ENCODE measurements at regions not wholly inside any gene's neighbourhood (a gene's known extent, or its start where the extent isn't known, plus 50 kb on each side); places are given as distances from the start of the nearest gene placed in this dataset.
"Not testable (repeated sequence)": the region's sequence is repeated elsewhere in the genome, so short reads cannot be mapped to it uniquely, and the experiment has no call there.

DNA sequence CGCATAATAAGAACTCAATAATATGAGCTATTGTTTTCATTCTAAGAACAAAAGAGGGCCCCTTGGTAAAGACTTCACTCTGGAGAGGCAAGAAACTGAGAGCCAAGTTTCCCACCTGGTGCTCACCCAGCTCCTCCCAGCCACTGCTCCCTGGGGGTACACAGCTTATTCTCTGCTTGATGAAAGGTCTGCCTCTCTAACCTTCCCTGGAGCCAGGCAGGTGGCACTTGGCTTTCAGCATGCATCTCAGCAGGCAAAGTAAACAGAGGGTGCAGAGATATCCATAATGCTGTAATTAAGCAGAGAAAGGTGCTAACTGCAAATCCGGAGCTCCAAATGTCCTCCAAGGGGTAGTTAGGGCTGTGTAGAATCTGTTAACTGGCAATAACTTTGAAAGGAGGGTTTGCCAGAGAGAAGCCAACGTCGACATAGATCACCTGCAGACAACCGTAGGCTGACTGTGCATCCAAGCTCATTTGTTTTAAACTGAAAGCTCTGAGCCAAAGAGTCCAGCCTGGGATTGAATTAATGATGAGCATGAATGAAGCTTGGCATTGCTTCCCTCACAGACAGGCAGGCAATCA lies 159.6 kb upstream of the PROK2 start:
- Histone ChIP-seq H3K27ac (replicated peaks in 1 of 4) (no peak overlapping the region), H3K36me3 (no peaks in the 10 kb centered on the region), H3K9me3 (no peaks in the 10 kb centered on the region), H3K4me1 (no peaks in the 10 kb centered on the region), H3K4me3 (no peak overlapping the region), H3K27me3 (no peaks in the 10 kb centered on the region)
- TF ChIP-seq POLR2AphosphoS5 (IDR thresholded peaks at IDR 0.05), result no peak
- DNase-seq (ENCODE audit: extremely low spot score), result no peak
- intact Hi-C loops (cut with DNase I), result no loop called here
- WGBS, result 79% methylated on average over 5 of the region's 5 CpGs

DNA sequence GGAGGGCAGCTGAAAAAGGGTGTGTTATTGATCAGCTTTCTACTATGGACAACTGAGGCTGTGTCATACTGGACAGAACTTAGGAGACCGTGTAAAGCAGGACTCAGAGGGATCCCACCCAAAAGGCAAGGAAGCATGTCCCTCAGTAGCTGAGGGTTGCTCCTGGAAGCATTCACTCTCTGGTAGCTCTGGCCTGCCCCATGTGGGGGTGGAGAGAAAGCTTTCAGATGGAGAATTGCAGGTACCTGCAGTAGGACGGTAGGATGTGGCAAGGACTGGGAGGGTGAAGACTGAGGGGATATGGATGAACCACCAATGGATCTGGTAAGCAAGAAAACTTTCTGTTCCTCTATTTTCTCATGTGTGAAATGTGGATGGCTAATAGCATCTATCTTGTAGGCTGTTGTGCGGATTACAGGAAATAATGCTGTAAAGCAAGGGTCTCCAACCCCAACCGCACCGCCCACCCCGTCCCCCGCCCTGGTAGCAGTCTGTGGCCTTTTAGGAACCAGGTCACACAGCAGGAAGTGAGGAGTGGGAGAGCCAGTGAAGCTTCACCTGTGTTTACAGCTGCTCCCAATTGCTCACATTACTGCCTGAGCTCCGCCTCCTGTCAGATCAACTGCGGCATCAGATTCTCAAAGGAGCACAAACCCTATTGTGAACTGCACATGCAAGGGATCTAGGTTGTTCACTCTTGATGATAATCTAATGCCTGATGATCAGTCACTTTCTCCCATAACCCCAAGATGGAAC lies 157.7 kb upstream of the PROK2 start:
- TF ChIP-seq EP300 (IDR thresholded peaks at IDR 0.05), result no peak
- DNase-seq (ENCODE audit: extremely low spot score), result no peak
- H3K4me3 ChIP-seq, result no peak overlapping the region

DNA sequence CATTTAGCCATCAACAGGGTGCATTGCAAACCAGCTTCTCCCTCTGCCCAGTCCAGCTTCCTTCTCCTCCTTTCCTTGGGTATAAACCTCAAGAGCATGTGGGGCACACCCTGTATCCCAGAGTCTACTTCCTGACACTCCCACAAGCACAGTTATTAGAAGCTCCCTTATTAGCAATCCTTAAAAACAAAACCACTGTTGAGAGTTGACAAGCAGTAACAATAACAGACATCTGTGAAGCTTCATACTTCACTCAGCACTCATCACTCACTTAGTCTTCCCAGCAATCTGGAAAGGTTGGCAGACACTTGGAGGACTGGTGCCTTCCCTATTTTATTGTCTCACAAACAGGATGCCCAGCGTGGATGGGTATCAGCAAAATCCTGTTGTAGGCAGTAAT lies 155.5 kb upstream of the PROK2 start:
- no peak for TF ChIP-seq POLR2AphosphoS5 (IDR thresholded peaks at IDR 0.05)
- TF ChIP-seq EP300 (IDR thresholded peaks at IDR 0.05), result no peak
- no peak for TF ChIP-seq POLR2A (IDR thresholded peaks at IDR 0.05; ENCODE audit: low read depth)
- TF ChIP-seq, protein P1, sequence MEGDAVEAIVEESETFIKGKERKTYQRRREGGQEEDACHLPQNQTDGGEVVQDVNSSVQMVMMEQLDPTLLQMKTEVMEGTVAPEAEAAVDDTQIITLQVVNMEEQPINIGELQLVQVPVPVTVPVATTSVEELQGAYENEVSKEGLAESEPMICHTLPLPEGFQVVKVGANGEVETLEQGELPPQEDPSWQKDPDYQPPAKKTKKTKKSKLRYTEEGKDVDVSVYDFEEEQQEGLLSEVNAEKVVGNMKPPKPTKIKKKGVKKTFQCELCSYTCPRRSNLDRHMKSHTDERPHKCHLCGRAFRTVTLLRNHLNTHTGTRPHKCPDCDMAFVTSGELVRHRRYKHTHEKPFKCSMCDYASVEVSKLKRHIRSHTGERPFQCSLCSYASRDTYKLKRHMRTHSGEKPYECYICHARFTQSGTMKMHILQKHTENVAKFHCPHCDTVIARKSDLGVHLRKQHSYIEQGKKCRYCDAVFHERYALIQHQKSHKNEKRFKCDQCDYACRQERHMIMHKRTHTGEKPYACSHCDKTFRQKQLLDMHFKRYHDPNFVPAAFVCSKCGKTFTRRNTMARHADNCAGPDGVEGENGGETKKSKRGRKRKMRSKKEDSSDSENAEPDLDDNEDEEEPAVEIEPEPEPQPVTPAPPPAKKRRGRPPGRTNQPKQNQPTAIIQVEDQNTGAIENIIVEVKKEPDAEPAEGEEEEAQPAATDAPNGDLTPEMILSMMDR (IDR thresholded peaks at IDR 0.05), result no peak
- intact Hi-C loops (cut with DNase I), result no loop called here
- no peak overlapping the region for H3K27ac ChIP-seq (replicated peaks in 1 of 4)
- no peak for DNase-seq (ENCODE audit: extremely low spot score)
- no peaks in the 10 kb centered on the region for H3K36me3 ChIP-seq
- H3K4me3 ChIP-seq, result no peak overlapping the region
- WGBS, result 93% methylated on average over 1 of the region's 1 CpG
- H3K27me3 ChIP-seq, result no peaks in the 10 kb centered on the region
- H3K9me3 ChIP-seq, result no peaks in the 10 kb centered on the region
- no peaks in the 10 kb centered on the region for H3K4me1 ChIP-seq

More for the DNA sequence above, 157.7 kb upstream of the PROK2 start:
- Histone ChIP-seq H3K36me3 (no peaks in the 10 kb centered on the region), H3K9me3 (no peaks in the 10 kb centered on the region), H3K27ac (replicated peaks in 1 of 4) (no peak overlapping the region), H3K4me1 (no peaks in the 10 kb centered on the region), H3K27me3 (no peaks in the 10 kb centered on the region)
- 88% methylated on average over 9 of the region's 9 CpGs for WGBS
- intact Hi-C loops (cut with DNase I), result no loop called here

DNA sequence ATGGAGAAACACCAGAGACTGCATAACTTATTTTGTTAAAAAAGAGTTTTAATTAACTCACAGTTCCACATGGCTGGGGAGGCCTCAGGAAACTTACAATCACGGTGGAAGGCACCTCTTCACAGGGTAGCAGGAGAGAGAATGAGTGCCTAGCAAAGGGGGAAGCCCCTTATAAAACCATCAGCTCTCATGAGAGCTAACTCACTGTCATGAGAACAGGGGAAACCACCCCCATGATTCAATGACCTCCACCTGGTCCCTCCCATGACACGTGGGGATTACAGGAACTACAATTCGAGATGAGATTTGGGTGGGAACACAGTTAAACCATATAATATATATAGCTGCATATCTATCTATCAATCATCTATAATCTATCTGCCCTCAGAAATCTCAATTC lies 153.1 kb upstream of the PROK2 start:
- H3K9me3 ChIP-seq; H3K27me3 ChIP-seq; H3K4me3 ChIP-seq; H3K36me3 ChIP-seq; DNase-seq (ENCODE audit: extremely low spot score); H3K27ac ChIP-seq (replicated peaks in 1 of 4); intact Hi-C loops (cut with DNase I); H3K4me1 ChIP-seq: not testable (repeated sequence)
- WGBS, result 81% methylated on average over 3 of the region's 3 CpGs

DNA sequence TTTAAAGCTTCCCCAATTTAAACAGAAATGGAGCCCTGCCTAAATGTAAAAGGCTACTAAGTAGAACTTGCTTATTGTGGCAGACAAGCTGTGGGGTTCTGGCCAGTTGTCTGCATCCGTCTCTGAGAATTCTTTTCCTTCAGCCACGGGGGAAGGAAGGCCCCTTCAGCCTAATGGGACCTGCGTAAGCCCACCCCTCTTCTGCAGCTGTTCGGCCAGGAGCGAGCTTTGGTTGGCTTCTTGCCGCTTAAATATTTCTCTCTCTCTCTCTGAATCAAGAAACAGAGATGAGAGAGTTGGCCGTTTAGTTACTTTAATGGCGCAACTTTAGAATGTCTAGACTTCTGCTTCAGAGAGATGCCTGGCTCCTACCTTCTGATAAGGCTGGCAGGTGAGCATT lies 151.7 kb upstream of the PROK2 start:
- no peak overlapping the region for H3K4me3 ChIP-seq
- no peak for DNase-seq (ENCODE audit: extremely low spot score)
- no peaks in the 10 kb centered on the region for H3K36me3 ChIP-seq
- H3K27ac ChIP-seq (replicated peaks in 1 of 4), result no peak overlapping the region
- no peaks in the 10 kb centered on the region for H3K9me3 ChIP-seq
- WGBS, result 89% methylated on average over 8 of the region's 8 CpGs
- TF ChIP-seq POLR2AphosphoS5 (IDR thresholded peaks at IDR 0.05) (no peak), EP300 (IDR thresholded peaks at IDR 0.05) (no peak), POLR2A (IDR thresholded peaks at IDR 0.05; ENCODE audit: low read depth) (no peak)
- TF ChIP-seq, protein P1 (IDR thresholded peaks at IDR 0.05), result no peak
- H3K4me1 ChIP-seq, result no peaks in the 10 kb centered on the region
- H3K27me3 ChIP-seq, result no peaks in the 10 kb centered on the region
- intact Hi-C loops (cut with DNase I), result no loop called here

DNA sequence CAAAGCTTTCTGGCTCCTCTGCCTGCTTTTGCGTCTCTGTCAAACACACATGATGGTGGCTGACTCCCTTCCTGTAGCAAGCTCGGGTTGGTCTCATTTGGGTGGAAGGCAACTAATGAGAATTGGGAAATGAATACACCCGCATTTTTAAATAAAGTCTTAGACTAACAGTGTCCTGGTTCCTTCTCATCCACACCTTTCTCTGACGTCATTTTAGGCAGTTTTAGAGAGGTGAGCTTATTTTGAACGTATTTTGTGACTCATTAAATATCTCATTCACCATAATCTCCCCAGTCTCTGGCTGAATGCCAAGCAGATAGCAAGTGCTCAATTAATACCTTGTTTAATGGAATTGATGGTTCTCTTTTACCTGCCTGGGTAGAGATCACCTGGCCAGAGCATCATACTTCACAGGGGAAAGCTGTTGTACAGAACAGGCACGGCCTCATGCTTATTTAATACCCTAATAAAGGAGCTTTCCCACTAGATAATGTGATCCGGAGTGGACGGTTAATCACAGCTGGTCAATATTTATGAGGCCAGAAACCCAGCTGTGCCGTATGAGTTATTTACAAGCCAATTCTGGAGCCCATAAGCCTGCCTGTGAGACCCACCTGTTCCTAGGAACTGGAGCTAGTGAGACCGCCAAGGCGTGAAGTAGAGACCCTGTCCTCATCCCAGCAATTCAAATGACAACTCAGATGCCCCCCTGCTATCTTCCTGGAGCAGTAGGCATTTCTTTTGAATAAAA lies 149.7 kb upstream of the PROK2 start:
- intact Hi-C loops (cut with DNase I), result no loop called here
- H3K4me1 ChIP-seq, result peaks cover 0 to 8% (median 7%) of the 10 kb centered on the region in 4 donors
- TF ChIP-seq, protein P1 (IDR thresholded peaks at IDR 0.05), result no peak
- TF ChIP-seq EP300 (IDR thresholded peaks at IDR 0.05) (no peak), POLR2AphosphoS5 (IDR thresholded peaks at IDR 0.05) (no peak), POLR2A (IDR thresholded peaks at IDR 0.05; ENCODE audit: low read depth) (no peak)
- no peaks in the 10 kb centered on the region for H3K9me3 ChIP-seq
- DNase-seq (ENCODE audit: extremely low spot score), result no peak
- no peak overlapping the region for H3K4me3 ChIP-seq
- 89% methylated on average over 11 of the region's 11 CpGs for WGBS
- no peaks in the 10 kb centered on the region for H3K27me3 ChIP-seq
- H3K27ac ChIP-seq (replicated peaks in 1 of 4), result no peak overlapping the region
- no peaks in the 10 kb centered on the region for H3K36me3 ChIP-seq

Data from esophagus muscularis mucosa (tissue), 4 donors.